Naive thymus-derived CD8-positive, alpha-beta T cell (primary cell): ENCODE measurements at regions not wholly inside any gene's neighbourhood (a gene's known extent, or its start where the extent isn't known, plus 50 kb on each side); places are given as distances from the start of the nearest gene placed in this dataset.
"Not testable (repeated sequence)": the region's sequence is repeated elsewhere in the genome, so short reads cannot be mapped to it uniquely, and the experiment has no call there.

Experiments used
- ATAC-seq, 2 donors: fragments of 150-1000 bp; cut with Tn5 transposase in 1 of 2; sonication (Bioruptor Pico), chemical (Tn5 transposase) in 1 of 2; 1 replicate in 1 of 2; 2 replicates in 1 of 2; pipeline ENCODE4 v1.10.0; 2021; ENCODE audit warnings: mild to moderate bottlenecking in 2 of 2, moderate library complexity in 2 of 2
- POLR2A ChIA-PET: fragments of 350-600 bp; sonication (Branson Sonifier 250); formaldehyde crosslinking; loops from one replicate; lab custom pipeline; 2021; ENCODE audit warnings: antibody characterized with exemption; lab: Charles Lee
- DNase-seq, 10 donors: peaks; one replicate each; pipeline versions ENCODE4 v3.0.0 to v3.0.0-alpha.2; 2020 to 2022
- H3K27ac Mint-ChIP-seq, 10 donors: one replicate each; pipeline ENCODE4 v1.8.0; 2020 to 2022; ENCODE audit warnings: mild to moderate bottlenecking in 10 of 10, mixed read lengths in 10 of 10, moderate library complexity in 4 of 10, inconsistent platforms in 1 of 10
- H3K27me3 Mint-ChIP-seq, 5 donors: one replicate each; pipeline ENCODE4 v1.8.0; 2021 to 2022; ENCODE audit warnings: mixed read lengths in 5 of 5
- H3K36me3 Mint-ChIP-seq, 3 donors: one replicate each; pipeline ENCODE4 v1.8.0; 2020 to 2022; ENCODE audit warnings: mixed read lengths in 3 of 3, mild to moderate bottlenecking in 2 of 3, inconsistent platforms in 1 of 3
- H3K4me1 Mint-ChIP-seq, 4 donors: one replicate each; pipeline ENCODE4 v1.8.0; 2021 to 2022; ENCODE audit warnings: mixed read lengths in 4 of 4
- H3K4me3 Mint-ChIP-seq, 10 donors: one replicate each; pipeline ENCODE4 v1.8.0; 2020 to 2022; ENCODE audit warnings: mild to moderate bottlenecking in 10 of 10, mixed read lengths in 10 of 10, moderate library complexity in 6 of 10, inconsistent platforms in 1 of 10
- H3K9me3 Mint-ChIP-seq, 9 donors: one replicate each; pipeline ENCODE4 v1.8.0; 2020 to 2022; ENCODE audit warnings: mixed read lengths in 9 of 9, mild to moderate bottlenecking in 3 of 9, inconsistent platforms in 1 of 9, moderate library complexity in 1 of 9

DNA sequence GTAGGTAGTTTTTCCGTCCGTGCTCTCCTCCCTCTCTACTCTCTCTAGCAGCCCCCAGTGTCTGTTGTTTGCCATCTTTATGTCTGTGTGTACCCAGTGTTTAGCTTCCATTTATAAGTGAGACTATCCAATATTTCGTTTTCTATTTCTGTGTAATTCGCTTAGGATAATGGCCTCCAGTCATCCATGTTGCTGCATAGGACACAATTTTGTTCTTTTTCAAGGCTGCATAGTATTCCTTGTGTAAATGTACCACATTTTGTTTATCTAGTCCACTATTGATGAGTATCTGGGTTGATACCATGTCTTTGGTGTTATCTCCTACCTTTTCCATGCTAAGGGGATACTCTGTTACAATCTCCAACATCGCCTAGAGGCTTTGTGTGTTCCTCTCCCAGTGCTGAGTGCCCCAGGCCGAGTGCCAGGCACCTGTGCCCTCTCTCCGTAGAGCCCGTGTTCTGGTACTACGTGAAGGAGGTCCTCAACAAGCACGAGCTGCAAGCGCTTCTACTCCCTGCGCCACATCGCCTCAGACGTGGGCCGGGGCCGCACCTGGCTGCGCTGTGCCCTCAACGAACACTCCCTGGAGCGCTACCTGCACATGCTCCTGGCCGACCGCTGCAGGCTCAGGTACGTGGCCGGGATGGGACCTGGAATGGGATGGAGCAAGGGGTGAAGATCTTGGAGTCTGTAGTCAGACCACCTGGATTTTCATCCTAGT, 51.0 kb downstream of the NPIPB11 start:
- POLR2A ChIA-PET, H3K4me3 Mint-ChIP-seq, ATAC-seq, H3K9me3 Mint-ChIP-seq, H3K4me1 Mint-ChIP-seq, H3K27ac Mint-ChIP-seq, DNase-seq, H3K36me3 Mint-ChIP-seq, H3K27me3 Mint-ChIP-seq: not testable (repeated sequence)

GRCh38 chr16:29354449-29354848, 52.1 kb downstream of the NPIPB11 start:
- H3K27ac Mint-ChIP-seq, H3K27me3 Mint-ChIP-seq, H3K9me3 Mint-ChIP-seq, POLR2A ChIA-PET, H3K4me3 Mint-ChIP-seq, ATAC-seq, H3K4me1 Mint-ChIP-seq, H3K36me3 Mint-ChIP-seq, DNase-seq: not testable (repeated sequence)

GRCh38 chr16:29352617-29352999, 53.9 kb downstream of the NPIPB11 start:
- POLR2A ChIA-PET, H3K27me3 Mint-ChIP-seq, H3K4me1 Mint-ChIP-seq, ATAC-seq, H3K27ac Mint-ChIP-seq, H3K36me3 Mint-ChIP-seq, H3K4me3 Mint-ChIP-seq, H3K9me3 Mint-ChIP-seq, DNase-seq: not testable (repeated sequence)

DNA sequence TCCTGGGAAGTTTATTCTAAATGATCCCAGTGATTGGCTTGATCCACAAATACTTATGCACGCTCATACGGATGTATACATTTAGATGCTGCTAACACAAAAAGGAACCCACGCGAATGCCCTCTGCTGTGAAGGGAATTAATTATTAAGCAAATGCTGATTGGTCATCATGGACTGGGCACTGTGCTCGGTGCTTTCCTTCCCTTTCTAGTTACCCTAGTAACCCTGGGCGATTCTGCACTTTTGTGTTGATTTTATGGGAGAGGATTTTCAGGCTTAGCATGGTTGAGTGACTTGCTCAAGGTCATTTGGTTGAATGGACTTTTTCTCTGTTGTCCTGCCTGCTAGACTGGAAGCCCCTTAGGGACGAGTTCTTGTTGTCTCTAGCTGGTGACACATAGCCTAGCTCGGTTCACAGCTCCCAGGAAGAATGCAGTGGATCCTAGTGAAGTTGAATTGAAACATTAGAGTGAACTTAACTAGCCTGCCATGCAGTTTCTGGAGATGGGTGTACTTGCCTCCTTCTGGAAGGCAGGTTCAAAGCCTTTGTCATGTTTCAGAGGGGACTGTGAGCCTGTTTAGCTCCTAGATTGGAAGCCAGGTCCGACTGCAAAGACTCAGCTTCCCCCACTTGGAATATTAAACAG, 54.4 kb downstream of the NPIPB11 start:
- H3K27me3 Mint-ChIP-seq, DNase-seq, POLR2A ChIA-PET, ATAC-seq, H3K4me3 Mint-ChIP-seq, H3K36me3 Mint-ChIP-seq, H3K9me3 Mint-ChIP-seq, H3K4me1 Mint-ChIP-seq, H3K27ac Mint-ChIP-seq: not testable (repeated sequence)

- H3K4me1 Mint-ChIP-seq, H3K9me3 Mint-ChIP-seq, H3K36me3 Mint-ChIP-seq, DNase-seq, POLR2A ChIA-PET, H3K27ac Mint-ChIP-seq, ATAC-seq, H3K27me3 Mint-ChIP-seq, H3K4me3 Mint-ChIP-seq: not testable (repeated sequence)
Measured at GRCh38 chr16:29351271-29351969, 55.1 kb downstream of the NPIPB11 start.

GRCh38 chr16:29349966-29350365, 56.5 kb downstream of the NPIPB11 start:
- H3K4me3 Mint-ChIP-seq, H3K36me3 Mint-ChIP-seq, ATAC-seq, H3K9me3 Mint-ChIP-seq, H3K4me1 Mint-ChIP-seq, H3K27ac Mint-ChIP-seq, POLR2A ChIA-PET, H3K27me3 Mint-ChIP-seq, DNase-seq: not testable (repeated sequence)

DNA sequence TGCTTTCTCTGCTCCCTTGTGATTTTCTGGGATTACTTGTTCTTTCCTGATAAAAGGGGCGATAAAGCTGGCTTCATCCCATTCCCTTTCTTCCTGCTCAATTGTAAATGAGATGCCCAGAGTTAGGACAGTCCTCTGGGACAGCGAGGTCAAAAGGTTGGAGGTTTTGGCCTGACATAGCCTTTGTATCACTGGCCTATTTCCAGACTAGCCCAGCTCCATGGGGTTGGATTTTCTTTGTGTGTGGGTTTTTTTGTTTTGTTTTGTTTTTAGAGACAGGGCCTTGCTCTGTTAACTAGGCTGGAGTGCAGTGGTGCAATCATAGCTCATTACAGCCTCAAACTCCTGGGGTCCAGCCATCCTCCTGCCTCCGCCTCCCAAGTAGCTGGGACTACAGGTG, 57.8 kb downstream of the NPIPB11 start:
- ATAC-seq, POLR2A ChIA-PET, H3K27me3 Mint-ChIP-seq, H3K4me1 Mint-ChIP-seq, H3K9me3 Mint-ChIP-seq, H3K27ac Mint-ChIP-seq, DNase-seq, H3K4me3 Mint-ChIP-seq, H3K36me3 Mint-ChIP-seq: not testable (repeated sequence)

DNA sequence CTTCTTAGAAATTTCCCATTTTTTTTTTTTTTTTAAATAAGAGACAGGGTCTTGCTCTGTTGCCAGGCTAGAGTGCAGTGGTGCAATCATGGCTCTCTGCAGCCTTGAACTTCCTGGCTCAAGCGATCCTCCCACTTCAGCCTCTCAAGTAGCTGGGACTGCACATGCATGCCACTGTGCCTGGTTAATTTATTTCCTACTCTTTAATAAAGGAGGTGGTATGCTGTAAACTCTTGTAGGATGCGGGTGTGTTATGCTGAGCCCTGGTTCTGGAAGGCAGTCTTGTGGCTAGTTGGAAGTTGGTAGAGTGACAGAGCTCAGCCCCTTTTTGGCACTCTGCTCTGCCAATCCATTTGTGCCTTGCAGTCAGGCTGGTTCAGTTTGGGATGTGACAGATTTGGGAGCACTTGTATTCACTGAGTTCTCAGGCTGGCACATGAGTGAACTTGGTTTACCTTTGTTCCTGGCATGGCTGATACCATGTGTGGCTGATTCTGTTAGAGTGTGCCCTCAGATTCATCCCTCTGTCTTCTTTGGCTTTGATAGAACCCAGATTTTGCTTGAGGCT, 58.3 kb downstream of the NPIPB11 start:
- H3K27ac Mint-ChIP-seq, H3K4me3 Mint-ChIP-seq, POLR2A ChIA-PET, DNase-seq, ATAC-seq, H3K27me3 Mint-ChIP-seq, H3K36me3 Mint-ChIP-seq, H3K9me3 Mint-ChIP-seq: not testable (repeated sequence)
- H3K4me1 Mint-ChIP-seq = peaks cover 0 to 14% (median 0%) of the 10 kb centered on the region in 4 donors

- POLR2A ChIA-PET, H3K9me3 Mint-ChIP-seq, H3K27me3 Mint-ChIP-seq, H3K36me3 Mint-ChIP-seq, DNase-seq, H3K4me3 Mint-ChIP-seq: not testable (repeated sequence)
- H3K27ac Mint-ChIP-seq = peak overlapping the region in 1 of 10 donors; percentile 29
- peak in 1 of 2 donors; percentile 33 for ATAC-seq
- H3K4me1 Mint-ChIP-seq = peaks cover 0 to 19% (median 0%) of the 10 kb centered on the region in 4 donors
Measured at GRCh38 chr16:29346796-29347580, 59.5 kb downstream of the NPIPB11 start.

DNA sequence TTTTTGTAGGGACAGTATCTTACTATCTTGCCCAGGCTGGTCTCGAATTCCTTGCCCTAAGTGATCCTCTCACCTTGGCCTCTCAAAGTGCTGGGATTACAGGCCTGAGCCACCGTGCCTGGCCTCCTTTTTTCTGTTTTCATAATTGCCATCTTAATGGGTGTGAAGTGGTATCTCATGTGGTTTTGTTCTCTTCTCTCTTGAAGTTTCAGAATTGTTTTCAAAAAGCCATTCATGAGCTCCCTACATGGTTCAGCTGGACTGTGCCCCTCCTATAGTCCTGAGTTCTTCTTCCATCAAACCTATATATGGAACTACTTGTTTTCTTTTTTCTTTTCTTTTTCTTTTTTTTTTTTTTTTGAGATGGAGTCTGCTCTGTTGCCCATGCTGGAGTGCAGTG, 60.3 kb downstream of the NPIPB11 start:
- H3K4me1 Mint-ChIP-seq = peaks cover 0 to 21% (median 0%) of the 10 kb centered on the region in 4 donors
- H3K27ac Mint-ChIP-seq, ATAC-seq, H3K36me3 Mint-ChIP-seq, DNase-seq, H3K4me3 Mint-ChIP-seq, POLR2A ChIA-PET, H3K9me3 Mint-ChIP-seq, H3K27me3 Mint-ChIP-seq: not testable (repeated sequence)

GRCh38 chr16:29342937-29343336, 63.6 kb downstream of the NPIPB11 start:
- H3K36me3 Mint-ChIP-seq, DNase-seq, H3K9me3 Mint-ChIP-seq, ATAC-seq, H3K27me3 Mint-ChIP-seq, H3K4me3 Mint-ChIP-seq, POLR2A ChIA-PET: not testable (repeated sequence)
- peak overlapping the region in 1 of 10 donors; percentile 4 for H3K27ac Mint-ChIP-seq
- peaks cover 0 to 34% (median 0%) of the 10 kb centered on the region in 4 donors for H3K4me1 Mint-ChIP-seq

GRCh38 chr16:29340779-29341438, 65.6 kb downstream of the NPIPB11 start:
- H3K27me3 Mint-ChIP-seq, POLR2A ChIA-PET, H3K9me3 Mint-ChIP-seq, DNase-seq, ATAC-seq, H3K4me3 Mint-ChIP-seq, H3K36me3 Mint-ChIP-seq, H3K27ac Mint-ChIP-seq: not testable (repeated sequence)
- peaks cover 0 to 44% (median under 1%) of the 10 kb centered on the region in 4 donors for H3K4me1 Mint-ChIP-seq
